Left lung (tissue), 4 donors: ENCODE measurements at regions not wholly inside any gene's neighbourhood (a gene's known extent, or its start where the extent isn't known, plus 50 kb on each side); places are given as distances from the start of the nearest gene placed in this dataset.

Experiments used
- ATAC-seq: fragments of 200-7000 bp; cut with Tn5 transposase; one replicate; pipeline ENCODE4 v1.9.1; 2020; ENCODE audit warnings: moderate library complexity
- DNase-seq, 4 donors: peaks; one replicate each; pipeline ENCODE4 v3.0.0-alpha.2; 2013 to 2020
- H3K27ac ChIP-seq, 2 donors: fragments of 200-600 bp; sonication (generic) in 1 of 2; one replicate each; pipeline versions ENCODE4 v1.5.0 to v1.8.0; 2020 to 2021
- H3K27me3 ChIP-seq, 2 donors: fragments of 200-600 bp; sonication (generic) in 1 of 2; one replicate each; pipeline versions ENCODE4 v1.5.0 to v1.8.0; 2020 to 2021
- H3K36me3 ChIP-seq, 2 donors: fragments of 200-600 bp; sonication (generic) in 1 of 2; one replicate each; pipeline versions ENCODE4 v1.5.0 to v1.8.0; 2020 to 2021
- H3K4me1 ChIP-seq, 2 donors: fragments of 200-600 bp; one replicate each; pipeline ENCODE4 v1.8.0; 2021
- H3K4me3 ChIP-seq, 2 donors: fragments of 200-600 bp; sonication (generic) in 1 of 2; one replicate each; pipeline versions ENCODE4 v1.5.0 to v1.8.0; 2020 to 2021; ENCODE audit warnings: mild to moderate bottlenecking in 1 of 2
- H3K9me3 ChIP-seq, 2 donors: fragments of 200-600 bp; sonication (generic) in 1 of 2; one replicate each; pipeline versions ENCODE4 v1.5.0 to v1.8.0; 2020 to 2021
- intact Hi-C, 2 donors: fragments of 100-400 bp; cut with DNase I; formaldehyde crosslinking; loops; one replicate each; pipeline versions ENCODE4 v1.11.2 to v1.14.2; 2022
- TF ChIP-seq, protein P1 (sequence below), 2 donors: fragments of 200-600 bp; sonication (generic) in 1 of 2; IDR thresholded peaks; one replicate each; pipeline versions ENCODE4 v1.5.0 to v1.8.0; 2021; ENCODE audit warnings: antibody characterized with exemption in 2 of 2
- donor health status: DM: no; HTN: yes; CAD: no.
- donor health status: DM: no; HTN: no; CAD: no.

- no peak overlapping the region for H3K27ac ChIP-seq
- no peaks in the 10 kb centered on the region for H3K27me3 ChIP-seq
- ATAC-seq (no peak), DNase-seq (no peak)
- intact Hi-C loops: no loop called here
- TF ChIP-seq, protein P1, sequence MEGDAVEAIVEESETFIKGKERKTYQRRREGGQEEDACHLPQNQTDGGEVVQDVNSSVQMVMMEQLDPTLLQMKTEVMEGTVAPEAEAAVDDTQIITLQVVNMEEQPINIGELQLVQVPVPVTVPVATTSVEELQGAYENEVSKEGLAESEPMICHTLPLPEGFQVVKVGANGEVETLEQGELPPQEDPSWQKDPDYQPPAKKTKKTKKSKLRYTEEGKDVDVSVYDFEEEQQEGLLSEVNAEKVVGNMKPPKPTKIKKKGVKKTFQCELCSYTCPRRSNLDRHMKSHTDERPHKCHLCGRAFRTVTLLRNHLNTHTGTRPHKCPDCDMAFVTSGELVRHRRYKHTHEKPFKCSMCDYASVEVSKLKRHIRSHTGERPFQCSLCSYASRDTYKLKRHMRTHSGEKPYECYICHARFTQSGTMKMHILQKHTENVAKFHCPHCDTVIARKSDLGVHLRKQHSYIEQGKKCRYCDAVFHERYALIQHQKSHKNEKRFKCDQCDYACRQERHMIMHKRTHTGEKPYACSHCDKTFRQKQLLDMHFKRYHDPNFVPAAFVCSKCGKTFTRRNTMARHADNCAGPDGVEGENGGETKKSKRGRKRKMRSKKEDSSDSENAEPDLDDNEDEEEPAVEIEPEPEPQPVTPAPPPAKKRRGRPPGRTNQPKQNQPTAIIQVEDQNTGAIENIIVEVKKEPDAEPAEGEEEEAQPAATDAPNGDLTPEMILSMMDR (IDR thresholded peaks at IDR 0.05): peak in 1 of 2 donors; percentile 3
- no peak overlapping the region for H3K4me3 ChIP-seq
- H3K9me3 ChIP-seq: no peaks in the 10 kb centered on the region
- H3K36me3 ChIP-seq: no peaks in the 10 kb centered on the region
- no peaks in the 10 kb centered on the region for H3K4me1 ChIP-seq
Observed at GRCh38 chr13:74015137-74015536, 119.1 kb downstream of the KLF12 start.

GRCh38 chr13:74009100-74009668, 125.0 kb downstream of the KLF12 start:
- DNase-seq: no peak
- Histone ChIP-seq H3K9me3 (no peaks in the 10 kb centered on the region), H3K27ac (no peak overlapping the region), H3K36me3 (no peaks in the 10 kb centered on the region), H3K4me3 (no peak overlapping the region), H3K4me1 (no peaks in the 10 kb centered on the region), H3K27me3 (no peaks in the 10 kb centered on the region)
- intact Hi-C loops: no loop called here
- ATAC-seq: no peak
- TF ChIP-seq, protein P1 (IDR thresholded peaks at IDR 0.05): no peak

DNA sequence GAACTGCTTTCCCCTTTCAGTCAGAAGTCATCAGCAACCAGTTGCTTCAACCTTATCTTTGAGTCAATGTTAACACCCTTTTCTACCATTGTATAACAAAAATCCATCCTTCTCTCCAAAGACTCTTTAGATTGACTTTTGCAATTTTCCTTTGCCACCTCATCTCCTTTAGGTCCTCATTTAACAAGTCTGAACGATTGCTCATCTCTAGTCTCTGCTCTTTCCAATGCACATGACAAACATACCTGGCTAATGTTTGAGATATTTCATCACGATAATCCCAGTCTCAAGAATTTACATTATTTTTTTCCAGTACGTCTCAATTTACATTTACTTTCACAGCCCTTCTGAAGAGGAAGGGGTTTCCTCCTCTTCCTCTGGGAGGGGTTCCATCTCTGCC, 127.5 kb downstream of the KLF12 start:
- H3K27ac ChIP-seq: no peak overlapping the region
- no peaks in the 10 kb centered on the region for H3K9me3 ChIP-seq
- no peaks in the 10 kb centered on the region for H3K27me3 ChIP-seq
- no peaks in the 10 kb centered on the region for H3K36me3 ChIP-seq
- no peak for DNase-seq
- no peaks in the 10 kb centered on the region for H3K4me1 ChIP-seq
- TF ChIP-seq, protein P1 (IDR thresholded peaks at IDR 0.05): no peak
- intact Hi-C loops: no loop called here
- no peak overlapping the region for H3K4me3 ChIP-seq
- no peak for ATAC-seq

- intact Hi-C loops: no loop called here
- TF ChIP-seq, protein P1 (IDR thresholded peaks at IDR 0.05): no peak
Observed at GRCh38 chr13:74005320-74006157, 128.7 kb downstream of the KLF12 start.

DNA sequence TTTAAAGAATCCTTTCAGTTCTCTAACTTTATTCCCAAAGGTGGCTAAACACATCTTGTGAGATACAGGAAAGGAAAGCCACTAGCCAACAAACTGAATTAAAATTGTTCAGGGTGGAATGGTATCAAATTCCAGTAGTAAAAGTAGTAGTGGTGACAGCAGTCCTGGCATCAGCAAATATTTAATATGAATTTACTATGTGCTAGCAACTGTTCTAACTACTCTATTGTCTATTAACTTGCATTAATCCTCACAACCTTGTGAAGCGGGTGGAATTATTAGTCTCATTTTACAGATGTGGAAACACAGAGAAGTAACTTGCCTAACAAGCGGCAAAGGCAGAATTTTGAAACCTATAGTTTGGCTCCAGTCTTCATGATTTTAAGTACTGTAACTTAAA, 130.1 kb downstream of the KLF12 start:
- Histone ChIP-seq H3K9me3 (no peaks in the 10 kb centered on the region), H3K36me3 (no peaks in the 10 kb centered on the region), H3K27ac (no peak overlapping the region), H3K4me3 (no peak overlapping the region), H3K27me3 (no peaks in the 10 kb centered on the region), H3K4me1 (no peaks in the 10 kb centered on the region)
- no peak for ATAC-seq
- TF ChIP-seq, protein P1 (IDR thresholded peaks at IDR 0.05): no peak
- intact Hi-C loops: no loop called here
- no peak for DNase-seq

More at GRCh38 chr13:74005320-74006157, 128.7 kb downstream of the KLF12 start:
- no peaks in the 10 kb centered on the region for H3K27me3 ChIP-seq
- ATAC-seq (no peak), DNase-seq (no peak)
- H3K4me1 ChIP-seq: no peaks in the 10 kb centered on the region
- H3K9me3 ChIP-seq: no peaks in the 10 kb centered on the region
- H3K36me3 ChIP-seq: no peaks in the 10 kb centered on the region
- H3K4me3 ChIP-seq: no peak overlapping the region
- H3K27ac ChIP-seq: no peak overlapping the region
